Thyroid gland (tissue), 4 donors: ENCODE measurements at regions not wholly inside any gene's neighbourhood (a gene's known extent, or its start where the extent isn't known, plus 50 kb on each side); places are given as distances from the start of the nearest gene placed in this dataset.

Experiments
- DNase-seq, 2 donors: peaks; one replicate each; pipeline ENCODE4 v3.0.0-alpha.2; 2019
- H3K27ac ChIP-seq, 3 donors: fragments of 200-600 bp; sonication (generic); 1 replicate in 2 of 3; 2 replicates in 1 of 3; pipeline ENCODE4 v1.5.1; 2016 to 2019; ENCODE audit warnings: mild to moderate bottlenecking in 1 of 3, moderate library complexity in 1 of 3
- H3K27me3 ChIP-seq: fragments of 200-600 bp; sonication (generic); one replicate; pipeline ENCODE4 v1.5.1; 2019
- H3K36me3 ChIP-seq, 2 donors: fragments of 200-600 bp; sonication (generic); one replicate each; pipeline ENCODE4 v1.5.1; 2016 to 2019
- H3K4me1 ChIP-seq, 2 donors: fragments of 200-600 bp; sonication (generic); one replicate each; pipeline ENCODE4 v1.5.1; 2017 to 2019
- H3K4me3 ChIP-seq, 3 donors: fragments of 200-600 bp; sonication (generic); replicated peaks in 1 of 3; 1 replicate in 2 of 3; 2 replicates in 1 of 3; pipeline ENCODE4 v1.5.1; 2016; ENCODE audit warnings: mild to moderate bottlenecking in 1 of 3
- H3K9me3 ChIP-seq: fragments of 200-600 bp; sonication (generic); one replicate; pipeline ENCODE4 v1.5.1; 2017
- POLR2A ChIP-seq, 2 donors: fragments of 450-650 bp; IDR thresholded peaks; one replicate each; pipeline ENCODE4 v1.6.1; 2017; ENCODE audit warnings: antibody characterized with exemption in 2 of 2, mild to moderate bottlenecking in 2 of 2, moderate library complexity in 1 of 2
- WGBS, 2 donors: methylation state at CpG; one replicate each; pipeline ENCODE4 v1.1.5; 2017; 5-methylcytosine and 5-hydroxymethylcytosine counted together
- intact Hi-C: fragments of 100-400 bp; cut with DNase I; formaldehyde crosslinking; loops from one replicate; pipeline ENCODE4 v1.15.1; 2023
- TF ChIP-seq, protein P1 (sequence below), 6 experiments: fragments of 200-600 bp in 3 of 6; fragments of 450-650 bp in 3 of 6; sonication (generic) in 3 of 6; IDR thresholded peaks; one replicate each; pipeline ENCODE4 v1.5.1; 2016 to 2019; ENCODE audit warnings: antibody characterized with exemption in 6 of 6, mild to moderate bottlenecking in 2 of 6, inconsistent platforms in 1 of 6, moderate library complexity in 1 of 6

DNA sequence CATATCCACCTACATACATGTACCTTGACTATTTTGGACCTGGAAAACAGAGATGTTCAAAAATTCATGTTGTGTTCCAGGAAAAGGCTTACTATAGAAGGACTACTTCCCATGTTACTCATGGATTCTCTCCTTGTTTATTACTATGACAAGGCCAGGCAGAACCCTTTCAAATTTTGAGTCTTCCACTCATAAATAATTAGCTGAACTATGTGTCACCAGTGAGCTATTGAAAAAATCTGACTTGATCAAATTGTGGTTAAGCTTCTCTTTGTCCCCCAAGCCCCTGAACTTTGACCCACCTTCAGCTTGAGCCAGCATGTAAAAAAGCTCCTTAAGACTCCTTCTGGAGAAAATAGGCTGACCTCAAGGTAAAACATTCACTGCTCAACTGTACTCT lies 1142.8 kb upstream of the EYS start:
- intact Hi-C loops = no loop called here
- no peak for DNase-seq

DNA sequence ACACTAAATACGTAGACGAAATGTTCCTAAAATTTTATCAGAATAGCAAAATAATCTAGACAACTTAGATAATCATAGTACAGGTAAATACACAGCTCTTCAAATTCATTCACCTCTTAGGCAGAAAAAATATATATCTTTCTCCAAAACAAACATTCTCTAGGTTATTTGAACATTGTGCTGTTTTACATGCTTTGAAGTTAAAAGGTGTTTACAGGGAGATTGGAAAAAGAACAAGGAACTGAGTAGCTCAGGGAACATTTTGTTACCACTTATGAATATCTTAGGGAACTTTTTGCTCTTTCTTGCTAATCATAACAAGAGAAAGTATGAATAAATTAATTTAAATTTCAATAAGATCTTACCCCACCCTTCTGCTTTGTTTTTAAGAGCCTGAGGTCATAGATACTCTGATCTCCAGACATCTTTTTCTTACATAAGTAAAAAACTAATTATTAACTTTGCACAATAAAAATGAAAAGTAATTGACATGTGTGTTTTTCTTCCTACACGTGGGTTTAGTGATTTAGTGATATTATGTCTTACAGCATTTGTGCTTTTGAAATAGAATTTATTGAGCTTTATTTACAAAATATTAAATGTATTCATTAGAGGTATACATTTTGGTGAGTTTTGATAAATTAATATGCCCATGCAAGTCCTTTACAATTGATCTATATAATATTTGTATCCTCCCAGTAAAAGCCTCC lies 1141.4 kb upstream of the EYS start:
- WGBS, 2 donors = 76 to 87% methylated on average over 3 of the region's 3 CpGs
- TF ChIP-seq POLR2A (IDR thresholded peaks at IDR 0.05) = no peak
- TF ChIP-seq, protein P1, sequence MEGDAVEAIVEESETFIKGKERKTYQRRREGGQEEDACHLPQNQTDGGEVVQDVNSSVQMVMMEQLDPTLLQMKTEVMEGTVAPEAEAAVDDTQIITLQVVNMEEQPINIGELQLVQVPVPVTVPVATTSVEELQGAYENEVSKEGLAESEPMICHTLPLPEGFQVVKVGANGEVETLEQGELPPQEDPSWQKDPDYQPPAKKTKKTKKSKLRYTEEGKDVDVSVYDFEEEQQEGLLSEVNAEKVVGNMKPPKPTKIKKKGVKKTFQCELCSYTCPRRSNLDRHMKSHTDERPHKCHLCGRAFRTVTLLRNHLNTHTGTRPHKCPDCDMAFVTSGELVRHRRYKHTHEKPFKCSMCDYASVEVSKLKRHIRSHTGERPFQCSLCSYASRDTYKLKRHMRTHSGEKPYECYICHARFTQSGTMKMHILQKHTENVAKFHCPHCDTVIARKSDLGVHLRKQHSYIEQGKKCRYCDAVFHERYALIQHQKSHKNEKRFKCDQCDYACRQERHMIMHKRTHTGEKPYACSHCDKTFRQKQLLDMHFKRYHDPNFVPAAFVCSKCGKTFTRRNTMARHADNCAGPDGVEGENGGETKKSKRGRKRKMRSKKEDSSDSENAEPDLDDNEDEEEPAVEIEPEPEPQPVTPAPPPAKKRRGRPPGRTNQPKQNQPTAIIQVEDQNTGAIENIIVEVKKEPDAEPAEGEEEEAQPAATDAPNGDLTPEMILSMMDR (IDR thresholded peaks at IDR 0.05) = no peak
- no peaks in the 10 kb centered on the region for H3K27me3 ChIP-seq
- H3K4me1 ChIP-seq = no peaks in the 10 kb centered on the region
- H3K27ac ChIP-seq = no peak overlapping the region
- H3K36me3 ChIP-seq = no peaks in the 10 kb centered on the region
- intact Hi-C loops = no loop called here
- no peak for DNase-seq
- no peaks in the 10 kb centered on the region for H3K9me3 ChIP-seq
- H3K4me3 ChIP-seq = no peak overlapping the region

More for the DNA sequence above, 1142.8 kb upstream of the EYS start:
- H3K27me3 ChIP-seq = no peaks in the 10 kb centered on the region
- no peak for TF ChIP-seq POLR2A (IDR thresholded peaks at IDR 0.05)
- TF ChIP-seq, protein P1 (IDR thresholded peaks at IDR 0.05) = no peak
- H3K4me1 ChIP-seq = no peaks in the 10 kb centered on the region
- H3K36me3 ChIP-seq = no peaks in the 10 kb centered on the region
- H3K4me3 ChIP-seq = no peak overlapping the region
- H3K27ac ChIP-seq = no peak overlapping the region
- H3K9me3 ChIP-seq = no peaks in the 10 kb centered on the region

GRCh38 chr6:66838764-66839163 lies 1131.7 kb upstream of the EYS start:
- Histone ChIP-seq H3K36me3 (no peaks in the 10 kb centered on the region), H3K27ac (no peak overlapping the region), H3K4me3 (no peak overlapping the region), H3K9me3 (no peaks in the 10 kb centered on the region), H3K4me1 (no peaks in the 10 kb centered on the region), H3K27me3 (no peaks in the 10 kb centered on the region)
- TF ChIP-seq, protein P1 (IDR thresholded peaks at IDR 0.05) = no peak
- no peak for TF ChIP-seq POLR2A (IDR thresholded peaks at IDR 0.05)
- DNase-seq = no peak
- 78 to 82% methylated on average over 5 of the region's 5 CpGs for WGBS, 2 donors
- intact Hi-C loops = no loop called here

DNA sequence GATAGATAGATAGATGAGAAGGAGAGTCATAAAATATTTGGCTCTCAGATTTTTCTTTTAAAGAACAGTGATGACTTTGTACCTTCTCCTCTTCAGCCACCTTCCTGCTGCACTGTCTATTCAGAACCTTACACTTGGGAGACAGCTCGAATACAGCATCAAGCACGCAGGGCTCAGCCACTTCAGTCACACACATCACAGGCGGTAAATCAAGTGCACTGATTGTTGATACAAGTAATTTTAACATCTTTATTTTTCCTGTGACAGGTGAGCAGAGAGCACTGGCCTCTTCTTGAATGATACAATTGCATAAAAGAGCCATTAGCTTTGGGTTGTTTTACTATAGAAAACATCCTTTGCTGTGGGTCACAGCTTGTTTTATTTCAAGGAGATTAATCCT lies 1118.5 kb upstream of the EYS start:
- no peaks in the 10 kb centered on the region for H3K9me3 ChIP-seq
- intact Hi-C loops = no loop called here

DNA sequence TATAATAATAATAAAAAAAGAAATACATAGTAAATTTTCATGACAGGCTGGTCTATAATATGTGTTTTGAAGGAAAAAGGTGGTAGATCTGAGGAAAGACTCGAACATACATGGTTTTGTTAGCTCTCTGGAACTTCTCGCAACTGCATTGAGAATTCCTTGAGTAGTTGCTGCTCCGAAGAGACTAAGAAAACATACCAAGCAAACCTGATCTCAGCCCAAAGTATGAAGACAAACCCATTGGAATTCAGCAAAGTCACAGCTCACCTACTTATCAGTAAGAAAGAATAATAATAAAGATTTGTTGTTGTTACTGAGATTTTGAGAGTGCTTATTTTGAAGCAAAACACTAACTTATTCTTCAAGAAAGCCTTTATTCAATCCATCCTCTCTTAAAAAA lies 1107.1 kb upstream of the EYS start:
- no peak for TF ChIP-seq POLR2A (IDR thresholded peaks at IDR 0.05)
- TF ChIP-seq, protein P1 (IDR thresholded peaks at IDR 0.05) = no peak
- Histone ChIP-seq H3K4me3 (no peak overlapping the region), H3K36me3 (no peaks in the 10 kb centered on the region), H3K27me3 (no peaks in the 10 kb centered on the region), H3K4me1 (no peaks in the 10 kb centered on the region), H3K27ac (no peak overlapping the region), H3K9me3 (no peaks in the 10 kb centered on the region)
- WGBS, 2 donors = 39 to 55% methylated on average over 3 of the region's 3 CpGs
- no peak for DNase-seq
- intact Hi-C loops = no loop called here

More for the DNA sequence above, 1118.5 kb upstream of the EYS start:
- Histone ChIP-seq H3K4me3 (no peak overlapping the region), H3K27me3 (no peaks in the 10 kb centered on the region), H3K27ac (no peak overlapping the region), H3K36me3 (no peaks in the 10 kb centered on the region), H3K4me1 (no peaks in the 10 kb centered on the region)
- no peak for TF ChIP-seq POLR2A (IDR thresholded peaks at IDR 0.05)
- TF ChIP-seq, protein P1 (IDR thresholded peaks at IDR 0.05) = no peak
- DNase-seq = no peak
- 49 to 63% methylated on average over 3 of the region's 3 CpGs for WGBS, 2 donors
